Stimulated activated naive CD8-positive, alpha-beta T cell treated with anti-CD3 and anti-CD28 coated beads, Interleukin-15, Interleukin-2, amounts not matched to agents 100 U/mL and 50 U/mL, for 24 hours (primary cell): ENCODE measurements at regions not wholly inside any gene's neighbourhood (a gene's known extent, or its start where the extent isn't known, plus 50 kb on each side); places are given as distances from the start of the nearest gene placed in this dataset.

Experiments used
- ATAC-seq: fragments of 150-1000 bp; cut with Tn5 transposase; one replicate; pipeline ENCODE4 v1.10.0; 2021
- DNase-seq: peaks from one replicate; pipeline ENCODE4 v3.0.0; 2021

DNA sequence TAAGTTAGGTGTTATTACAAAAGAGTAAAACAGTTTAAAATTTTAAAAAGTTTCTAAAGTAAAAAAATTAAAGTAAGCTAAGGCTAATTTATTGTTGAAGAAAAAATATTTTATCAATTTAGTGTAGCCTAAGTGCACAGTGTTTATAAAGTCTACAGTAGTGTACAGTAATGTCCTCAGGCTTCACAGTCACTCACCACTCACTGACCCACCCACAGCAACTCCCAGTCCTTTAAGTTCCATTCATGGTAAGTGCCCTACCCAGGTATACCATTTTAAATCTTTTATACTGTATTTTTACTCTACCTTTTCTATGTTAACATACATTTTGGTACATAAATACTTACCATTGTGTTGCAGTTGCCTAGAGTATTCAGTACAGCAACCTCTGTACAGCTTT is 120.3 kb upstream of the DKK2 start:
- no peak for ATAC-seq
- DNase-seq = no peak

DNA sequence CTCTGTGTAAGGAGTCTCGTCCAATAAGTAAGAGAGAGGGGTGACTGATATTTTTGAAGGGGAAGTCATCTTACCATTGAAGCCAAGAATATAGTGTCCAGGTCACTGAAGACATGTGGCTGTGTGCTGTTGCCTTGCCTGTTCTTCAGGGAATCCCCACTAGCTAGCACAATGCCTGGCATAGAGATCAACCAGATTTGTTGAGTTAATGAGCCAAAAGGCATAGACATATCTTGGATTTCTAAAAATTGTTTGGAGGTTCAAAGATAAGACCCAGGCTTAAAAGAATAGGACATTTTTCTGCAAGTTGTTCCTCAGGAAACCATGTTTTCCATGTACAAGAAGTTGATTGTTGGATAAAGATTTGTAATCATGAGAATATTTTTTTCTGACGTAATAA is 119.3 kb upstream of the DKK2 start:
- no peak for DNase-seq
- ATAC-seq = no peak

DNA sequence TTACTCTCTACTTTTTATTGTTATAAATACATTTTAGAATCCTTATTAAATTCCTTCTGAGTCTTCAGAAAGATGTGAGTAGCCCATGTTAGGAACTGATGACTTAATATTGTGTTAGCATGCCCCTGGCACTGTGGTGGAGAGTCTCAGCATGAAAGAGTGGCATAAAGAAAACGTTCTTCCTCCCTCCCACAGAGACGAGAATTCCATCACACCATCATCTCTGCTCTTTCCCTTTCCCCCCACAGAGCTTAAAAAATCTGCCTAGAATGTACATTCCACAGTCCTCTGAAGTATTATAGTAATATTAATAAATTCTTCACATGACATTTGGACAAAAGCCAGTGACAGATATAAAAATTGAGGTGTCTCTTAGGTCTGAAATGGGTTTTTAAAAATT is 117.8 kb upstream of the DKK2 start:
- DNase-seq (no peak), ATAC-seq (no peak)

DNA sequence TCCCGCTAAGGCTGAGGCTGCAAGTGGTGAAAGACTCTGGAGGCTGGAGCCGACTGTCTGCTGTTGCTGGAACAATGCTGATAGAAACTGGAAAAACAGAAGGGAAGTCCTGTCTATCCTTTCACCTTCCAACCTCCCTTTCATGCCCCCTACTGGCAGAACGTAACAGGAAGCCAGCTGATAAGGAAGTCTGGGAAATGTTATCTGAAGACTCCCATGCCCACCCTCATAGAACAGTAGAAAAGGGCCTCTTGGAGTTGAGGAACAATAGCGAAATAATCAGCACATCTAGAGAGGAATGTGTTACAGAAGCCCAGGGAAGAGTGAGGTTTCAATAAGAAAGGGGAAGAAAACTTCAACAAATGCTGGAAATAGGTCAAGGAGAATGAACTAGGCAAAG is 117.1 kb upstream of the DKK2 start:
- no peak for DNase-seq
- ATAC-seq = no peak

DNA sequence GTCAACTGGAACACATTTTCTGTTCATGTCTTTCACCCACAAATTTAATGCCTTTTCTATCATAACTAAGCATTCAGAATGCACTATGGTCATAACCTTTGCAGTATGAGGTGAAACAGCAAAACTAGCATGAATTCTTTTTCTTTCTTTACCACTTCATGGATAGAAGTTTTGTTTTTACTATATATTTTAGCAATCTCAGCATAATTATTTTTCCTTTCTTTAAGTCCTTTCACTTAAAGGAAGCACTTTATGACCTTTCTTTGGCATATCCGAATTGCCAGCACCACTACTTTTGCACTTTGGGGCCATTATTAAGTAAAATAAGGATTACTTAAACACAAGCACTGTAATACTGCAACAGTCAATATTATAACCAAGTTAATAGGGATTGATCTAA is 115.1 kb upstream of the DKK2 start:
- ATAC-seq = no peak

DNA sequence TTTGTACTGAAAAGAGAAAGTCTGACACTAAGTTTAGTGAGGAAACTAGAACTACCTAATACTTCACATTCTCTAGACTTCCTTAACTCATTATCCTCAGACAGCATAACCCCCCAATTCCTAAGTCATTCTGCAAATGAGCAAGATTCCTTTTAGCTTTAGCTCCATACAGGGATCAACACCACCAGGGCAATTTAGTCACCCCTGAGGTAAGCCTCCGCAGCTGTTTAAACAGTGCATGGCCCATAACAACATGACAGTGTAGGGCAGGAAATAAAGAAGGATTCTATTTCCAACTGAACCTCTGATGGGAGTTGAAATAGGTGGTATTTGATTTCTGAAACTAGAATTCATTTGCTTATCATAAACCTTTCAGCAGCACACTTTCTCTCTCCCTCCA is 112.8 kb upstream of the DKK2 start:
- DNase-seq (no peak), ATAC-seq (no peak)

More for the DNA sequence above, 115.1 kb upstream of the DKK2 start:
- no peak for DNase-seq

DNA sequence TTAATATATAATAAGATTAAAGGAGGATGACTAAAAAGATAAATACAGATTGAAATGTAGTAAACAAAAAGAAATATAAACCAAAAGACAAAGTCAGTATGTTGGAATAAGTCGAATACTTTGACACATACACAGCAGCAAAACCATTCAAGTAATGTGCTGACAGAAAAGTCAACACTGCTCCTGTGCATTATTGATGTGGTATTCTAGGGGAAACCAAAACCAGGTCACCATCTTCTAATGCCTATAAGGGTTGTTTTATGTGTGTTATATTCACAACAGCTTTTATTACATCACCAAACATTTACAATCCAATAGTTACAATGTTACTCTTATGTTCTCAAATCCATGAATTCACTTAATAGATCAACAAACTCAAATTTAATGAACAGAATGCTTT is 111.8 kb upstream of the DKK2 start:
- DNase-seq (no peak), ATAC-seq (no peak)

DNA sequence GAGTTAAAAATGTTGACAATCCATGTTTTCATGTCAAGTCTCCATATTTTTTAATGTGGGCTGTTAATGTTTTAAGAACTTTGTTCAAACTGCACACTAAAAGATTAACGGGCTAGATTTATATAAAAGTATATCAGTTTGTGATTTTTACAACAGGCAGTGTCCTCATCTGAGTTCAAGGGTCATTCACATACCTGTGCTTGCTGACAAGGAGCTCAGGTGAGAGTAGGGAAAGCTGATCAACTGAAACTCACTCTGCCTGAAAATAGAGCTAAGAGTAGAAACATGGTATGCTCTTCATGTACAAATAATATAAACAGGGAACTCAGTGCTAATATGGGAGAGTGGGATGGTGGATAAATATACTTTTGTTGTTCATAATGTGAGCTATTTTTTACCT is 102.3 kb upstream of the DKK2 start:
- no peak for DNase-seq
- no peak for ATAC-seq

DNA sequence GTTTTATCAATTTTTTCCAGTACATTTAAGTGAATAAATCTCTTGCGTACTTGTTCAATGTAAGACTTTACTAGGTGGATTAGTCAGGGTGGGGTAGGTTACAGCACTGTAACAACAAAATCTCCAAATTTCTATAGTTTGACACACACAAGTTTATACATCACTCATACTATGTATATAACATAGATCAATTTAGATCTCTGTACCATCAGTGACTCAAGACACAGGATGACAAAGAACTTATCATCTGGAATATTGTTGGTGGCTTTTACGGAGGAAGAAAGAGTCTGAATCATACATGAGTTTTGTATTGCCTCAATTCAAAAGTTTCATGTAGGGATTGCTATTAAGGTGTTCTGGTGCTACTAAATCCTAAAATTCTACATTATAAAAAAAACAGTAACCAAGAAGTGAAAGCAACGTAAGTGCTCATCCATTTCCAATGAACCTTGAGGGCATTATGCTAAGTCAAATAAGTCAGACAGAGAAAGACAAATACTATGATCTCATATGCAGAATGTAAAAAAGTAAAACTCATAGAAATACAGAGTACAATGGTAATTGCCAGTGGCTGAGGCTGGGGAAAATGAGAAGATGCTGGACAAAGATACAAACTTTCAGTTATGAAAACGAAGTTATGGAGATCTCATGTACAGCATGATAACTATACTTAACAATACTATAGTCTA is 98.0 kb upstream of the DKK2 start:
- ATAC-seq (no peak), DNase-seq (no peak)

DNA sequence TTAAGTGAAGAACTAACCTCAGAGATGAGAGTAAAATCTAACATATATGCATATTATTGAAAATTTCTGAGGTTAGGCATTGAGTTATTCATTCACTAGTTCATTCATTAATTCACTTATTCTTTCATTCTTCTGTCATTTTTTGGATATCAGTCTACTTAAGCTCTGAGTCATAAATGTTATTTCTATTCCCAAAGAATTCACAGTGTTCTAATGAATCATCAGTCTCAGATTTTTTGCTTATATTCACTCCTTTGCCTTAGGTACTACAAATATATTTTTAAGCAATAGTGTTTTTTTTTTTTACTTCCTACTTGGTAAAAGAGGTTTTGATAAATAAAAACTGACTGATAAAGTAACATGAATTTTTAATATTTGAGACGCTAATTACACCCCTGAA is 95.2 kb upstream of the DKK2 start:
- ATAC-seq (no peak), DNase-seq (no peak)

DNA sequence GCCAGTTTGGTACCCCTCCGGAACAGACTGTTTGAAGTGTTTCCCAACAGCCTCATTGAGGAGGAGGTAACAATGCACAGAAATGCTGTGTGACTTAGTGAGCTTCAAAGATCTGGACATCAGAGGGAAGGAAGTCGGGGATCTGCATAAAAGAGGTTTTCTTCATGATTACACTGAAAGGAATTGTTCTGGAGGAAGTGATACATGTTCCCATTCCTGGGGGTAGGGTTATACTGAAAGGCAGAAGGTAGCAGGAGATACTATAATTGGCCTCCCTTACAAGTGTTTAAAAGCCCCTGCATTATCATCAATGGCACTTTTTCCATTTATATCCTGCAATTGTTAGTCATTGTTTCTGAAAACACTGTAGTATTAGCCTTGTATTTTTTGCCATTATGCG is 94.0 kb upstream of the DKK2 start:
- DNase-seq (no peak), ATAC-seq (no peak)

DNA sequence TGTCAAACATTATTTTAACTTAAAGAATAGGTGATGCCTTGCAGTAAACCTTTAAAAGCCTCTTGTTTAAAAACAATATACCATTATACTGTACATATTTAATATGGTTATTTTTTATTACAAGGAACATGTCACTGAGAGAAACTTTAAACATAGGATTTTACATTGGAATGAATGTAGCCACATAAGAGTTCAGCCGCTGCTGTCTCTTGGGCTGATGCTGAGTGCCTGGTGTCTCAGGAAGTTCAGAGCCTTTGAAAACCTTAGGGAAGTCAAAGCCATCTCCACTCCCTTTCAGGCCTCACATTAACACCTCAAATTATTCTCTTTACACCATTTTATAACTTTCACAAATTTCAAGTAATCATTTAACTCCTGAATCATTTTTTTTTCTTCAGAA is 93.5 kb upstream of the DKK2 start:
- no peak for ATAC-seq
- DNase-seq = no peak

DNA sequence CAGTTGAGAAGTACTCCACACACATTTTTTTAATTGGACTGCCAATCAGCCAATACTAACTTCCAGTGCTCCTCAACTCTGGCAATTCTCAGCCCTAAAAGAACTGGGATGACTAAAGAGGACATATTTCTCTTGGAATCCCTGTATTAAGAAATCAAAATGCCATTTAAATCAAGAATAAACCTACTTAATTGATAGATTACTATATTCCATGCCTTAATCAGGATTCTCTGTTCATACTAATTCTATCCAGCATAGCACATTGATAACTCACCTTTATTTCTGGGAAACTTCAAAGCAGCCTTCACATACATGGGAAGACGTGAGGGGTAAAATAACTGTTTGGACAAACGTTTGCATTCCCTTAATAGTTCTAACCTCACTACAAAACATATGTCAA is 93.0 kb upstream of the DKK2 start:
- ATAC-seq (no peak), DNase-seq (no peak)

DNA sequence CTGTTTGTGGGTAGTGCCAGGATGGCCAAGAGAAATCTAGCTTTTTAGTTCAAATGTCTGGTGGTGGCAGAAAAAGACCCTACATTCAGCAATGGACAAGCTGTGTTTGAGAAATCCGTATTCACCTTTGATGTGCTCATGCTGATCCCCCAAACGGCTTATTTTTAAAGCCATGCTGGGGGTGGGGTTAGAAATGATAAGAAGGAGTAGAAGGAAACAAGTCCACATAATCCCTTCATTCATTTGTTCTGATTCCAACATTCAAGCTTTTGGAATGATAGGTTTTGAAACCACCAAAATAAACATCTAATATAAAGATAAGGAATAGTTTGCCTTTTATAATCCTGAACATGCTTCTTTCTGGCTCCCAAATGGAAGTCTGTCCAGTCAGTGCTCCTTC is 92.0 kb upstream of the DKK2 start:
- no peak for DNase-seq
- no peak for ATAC-seq

DNA sequence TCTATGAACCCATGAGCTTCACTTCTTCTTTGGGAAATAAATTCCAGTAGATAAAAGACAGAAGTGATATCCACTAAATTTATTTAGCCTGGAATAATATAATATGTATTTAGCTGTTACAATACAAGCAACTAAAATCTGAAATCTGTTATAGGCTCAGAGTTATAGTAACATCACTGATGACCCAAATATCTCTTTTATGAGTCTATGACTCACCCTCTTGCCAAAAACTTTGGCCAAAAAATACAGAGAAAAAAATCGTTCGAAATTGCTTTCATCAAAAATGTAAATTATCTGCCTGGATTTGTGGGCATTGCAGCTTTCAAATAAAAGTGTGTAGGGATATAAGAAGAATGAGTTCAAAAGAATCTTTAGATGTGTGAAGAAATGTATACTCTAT is 89.4 kb upstream of the DKK2 start:
- DNase-seq = no peak

DNA sequence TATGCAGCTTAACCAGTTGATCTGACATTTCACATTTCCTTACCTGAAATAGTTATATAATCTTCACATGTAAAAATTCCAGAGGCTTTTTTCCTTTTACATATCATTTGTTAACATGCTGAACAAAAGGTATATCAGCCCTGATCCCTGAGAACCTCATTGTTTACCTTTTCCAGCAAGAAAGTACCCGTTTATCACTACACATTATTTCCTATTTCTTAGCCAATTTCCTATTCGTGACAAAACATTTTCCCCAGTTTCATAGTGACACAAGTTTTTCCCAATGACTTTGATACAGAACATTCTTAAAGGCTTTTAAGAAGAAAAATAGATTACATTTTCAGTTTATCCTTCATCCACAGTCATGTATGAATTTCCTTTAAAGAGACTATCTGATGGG is 86.6 kb upstream of the DKK2 start:
- ATAC-seq (no peak), DNase-seq (no peak)

More for the DNA sequence above, 89.4 kb upstream of the DKK2 start:
- no peak for ATAC-seq

DNA sequence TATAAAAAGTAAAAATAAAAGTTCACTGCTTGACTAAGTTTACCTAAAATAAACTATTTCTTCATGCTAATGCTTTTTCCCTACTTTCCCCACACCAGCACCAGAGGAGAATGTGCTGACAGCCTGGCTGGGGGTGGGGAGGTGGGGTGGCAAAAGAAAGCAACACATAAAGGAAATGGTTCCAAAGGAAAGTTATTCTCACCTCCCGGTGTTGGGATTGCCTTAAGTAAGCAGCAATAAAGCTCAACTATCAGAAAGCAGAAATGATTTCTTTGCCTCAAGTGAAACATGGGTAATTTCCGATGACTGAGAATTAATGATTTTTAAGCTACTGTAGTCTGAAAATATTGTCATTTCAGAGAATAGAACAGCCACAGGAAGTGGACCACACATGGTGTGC is 84.5 kb upstream of the DKK2 start:
- no peak for DNase-seq
- ATAC-seq = no peak

DNA sequence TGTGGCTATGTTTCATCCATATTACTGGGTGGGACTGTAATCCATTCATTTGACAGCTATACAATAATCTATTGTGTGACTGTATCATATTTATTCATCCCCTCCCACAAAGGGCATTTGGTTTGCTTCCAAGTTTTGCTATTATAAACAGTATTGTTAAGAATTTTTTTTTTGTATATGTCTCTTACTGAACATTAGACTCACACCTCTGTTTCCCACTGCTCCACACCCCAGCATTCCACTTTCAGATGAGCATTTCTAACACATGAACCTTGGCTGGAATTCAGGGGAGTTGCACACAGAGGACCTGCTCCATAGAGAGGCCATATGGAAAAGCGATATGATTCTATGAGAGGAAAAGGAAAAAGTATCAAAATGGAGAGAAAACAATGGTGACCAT is 81.6 kb upstream of the DKK2 start:
- DNase-seq (no peak), ATAC-seq (no peak)

DNA sequence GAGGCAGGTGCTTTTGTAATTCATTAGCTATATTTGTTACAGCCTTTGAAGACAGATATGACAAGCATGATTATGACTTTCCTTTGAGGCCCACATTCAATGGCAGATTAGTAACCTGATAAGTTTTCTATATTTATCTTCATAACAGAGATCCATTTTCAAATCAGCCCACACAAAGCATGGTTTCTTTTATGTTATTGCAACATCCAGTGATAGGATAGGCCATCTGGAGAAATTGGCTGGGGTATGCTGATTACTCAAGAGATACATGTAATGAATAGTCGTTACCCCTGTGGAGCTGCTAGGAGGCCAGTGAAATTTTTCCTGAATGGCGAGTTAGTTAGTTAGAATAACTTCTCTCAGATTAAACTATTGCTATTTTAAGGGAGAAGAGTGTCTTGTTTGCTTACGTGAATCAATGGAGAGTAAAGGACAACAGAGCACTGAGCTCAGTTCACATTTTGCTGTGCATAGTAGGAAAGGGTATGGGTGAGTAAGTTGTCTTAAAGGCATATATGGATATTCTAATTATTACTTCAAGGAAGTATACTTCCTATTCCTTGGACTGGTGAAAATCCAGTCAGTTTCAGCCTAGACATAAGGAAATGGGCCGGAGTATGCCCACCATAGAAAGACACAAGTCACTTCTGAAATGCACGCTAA is 79.2 kb upstream of the DKK2 start:
- DNase-seq (no peak), ATAC-seq (no peak)

DNA sequence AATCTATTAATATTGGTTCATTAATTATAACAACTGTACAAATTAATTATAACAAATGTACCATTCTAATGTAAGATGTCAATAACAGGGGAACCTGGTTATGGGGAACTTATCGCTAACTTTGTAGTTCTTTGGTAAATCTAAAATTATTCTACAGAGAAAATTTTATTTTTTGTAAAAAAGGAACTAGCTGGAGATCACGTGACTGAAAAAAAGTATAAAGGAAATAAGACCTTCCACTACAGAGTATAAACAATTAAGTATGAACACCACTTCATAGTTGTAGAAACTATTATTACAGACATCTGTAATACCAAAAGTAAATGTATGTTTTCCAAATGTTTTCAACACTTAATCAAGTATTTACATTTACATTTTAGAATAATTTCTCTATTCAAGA is 77.9 kb upstream of the DKK2 start:
- no peak for DNase-seq
- no peak for ATAC-seq

DNA sequence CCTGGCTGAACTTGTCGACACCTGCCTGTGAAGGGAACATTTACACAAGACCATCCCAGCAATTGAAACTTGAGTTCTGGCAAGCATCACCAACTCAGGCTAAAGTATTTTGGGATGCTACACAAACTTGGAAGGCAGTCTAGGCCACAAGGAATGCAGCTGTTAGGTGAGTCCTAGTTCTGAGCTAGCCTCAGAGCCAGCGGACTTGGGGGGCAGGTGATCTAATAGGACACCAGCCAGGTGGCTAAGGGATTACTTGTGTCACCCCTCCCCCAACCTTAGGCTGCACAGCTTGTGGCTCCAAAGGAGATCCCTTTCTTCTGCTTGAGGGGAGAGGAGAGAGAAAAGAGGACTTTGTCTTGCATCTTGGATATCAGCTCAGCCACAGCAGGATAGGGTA is 62.3 kb upstream of the DKK2 start:
- no peak for ATAC-seq

DNA sequence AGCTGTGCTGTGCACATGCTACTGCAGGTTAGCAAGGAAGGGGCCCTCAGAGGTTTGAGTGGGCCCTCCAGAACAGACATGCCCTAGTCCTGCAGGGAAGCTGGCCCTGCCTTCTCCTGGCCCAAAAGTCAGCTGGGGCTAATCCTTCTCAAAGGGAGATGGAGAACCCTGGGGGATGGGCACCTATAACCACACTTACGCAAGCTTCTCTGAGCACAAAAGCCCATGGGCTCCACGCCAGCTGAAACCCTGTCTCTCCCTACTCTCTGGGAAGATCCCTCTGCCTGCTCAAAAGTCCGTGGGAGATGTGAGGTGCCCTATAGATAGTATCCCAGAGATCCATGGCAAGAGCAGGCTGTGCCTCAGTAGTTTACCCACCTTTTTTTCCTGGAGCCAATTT is 58.9 kb upstream of the DKK2 start:
- ATAC-seq (no peak), DNase-seq (no peak)

More for the DNA sequence above, 62.3 kb upstream of the DKK2 start:
- DNase-seq = no peak

DNA sequence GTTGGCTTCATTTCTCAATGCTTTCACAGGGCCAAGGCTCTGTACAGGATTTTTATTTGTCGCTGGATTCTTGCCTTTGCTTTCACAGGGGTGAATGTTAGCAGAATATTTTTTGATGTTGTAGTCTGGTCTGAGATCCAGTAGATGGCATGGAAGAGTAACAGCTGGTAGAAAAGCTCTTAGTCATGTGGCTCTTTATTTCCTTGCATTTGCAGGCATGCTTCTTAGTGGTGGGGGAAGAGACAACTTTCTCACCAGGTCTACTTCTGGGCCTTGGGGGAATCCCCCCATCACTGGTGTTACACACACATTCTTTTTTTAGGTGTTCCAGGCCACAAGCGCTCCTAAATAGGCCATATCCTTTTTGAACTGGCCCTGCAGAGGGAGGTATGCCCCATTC is 58.2 kb upstream of the DKK2 start:
- ATAC-seq (no peak), DNase-seq (no peak)
